Mesothelial cell of epicardium (in vitro differentiated cells): ENCODE measurements at regions not wholly inside any gene's neighbourhood (a gene's known extent, or its start where the extent isn't known, plus 50 kb on each side); places are given as distances from the start of the nearest gene placed in this dataset.
A peak's percentile ranks its signal among the peaks of the same experiment; 100 is the strongest.

Source experiments
- DNase-seq, 2 experiments: peaks; one replicate each; pipeline ENCODE4 v3.0.0; 2021; ENCODE audit warnings: low spot score in 2 of 2; ENCODE audit not compliant: unreplicated experiment in 2 of 2
- H3K27ac Mint-ChIP-seq: 2 replicates; pipeline ENCODE4 v1.8.0; 2021; ENCODE audit warnings: mixed read lengths
- H3K27me3 Mint-ChIP-seq: 2 replicates; pipeline ENCODE4 v1.8.0; 2021; ENCODE audit warnings: low read depth, mixed read lengths
- H3K36me3 Mint-ChIP-seq: 2 replicates; pipeline ENCODE4 v1.8.0; 2021; ENCODE audit warnings: mixed read lengths
- H3K4me1 Mint-ChIP-seq: 2 replicates; pipeline ENCODE4 v1.8.0; 2021; ENCODE audit warnings: mixed read lengths
- H3K4me3 Mint-ChIP-seq: 2 replicates; pipeline ENCODE4 v1.8.0; 2021; ENCODE audit warnings: mild to moderate bottlenecking, moderate library complexity, mixed read lengths
- H3K9me3 Mint-ChIP-seq: 2 replicates; pipeline ENCODE4 v1.8.0; 2021; ENCODE audit warnings: mixed read lengths
- CTCF ChIP-seq: fragments of 200-600 bp; sonication (generic); IDR thresholded peaks from one replicate; pipeline ENCODE4 v1.5.0; 2021; ENCODE audit warnings: antibody characterized with exemption; ENCODE audit not compliant: unreplicated experiment

GRCh38 chr10:33038672-33039071, 80.6 kb upstream of the ITGB1 start:
- DNase-seq = no peak
- no peak overlapping the region for H3K4me3 Mint-ChIP-seq
- no peak for TF ChIP-seq CTCF
- no peaks in the 10 kb centered on the region for H3K9me3 Mint-ChIP-seq
- no peak overlapping the region for H3K27ac Mint-ChIP-seq
- H3K36me3 Mint-ChIP-seq = no peaks in the 10 kb centered on the region
- peaks cover 14% of the 10 kb centered on the region for H3K4me1 Mint-ChIP-seq
- no peaks in the 10 kb centered on the region for H3K27me3 Mint-ChIP-seq

- no peaks in the 10 kb centered on the region for H3K36me3 Mint-ChIP-seq
- H3K4me3 Mint-ChIP-seq = no peak overlapping the region
- no peaks in the 10 kb centered on the region for H3K9me3 Mint-ChIP-seq
- no peaks in the 10 kb centered on the region for H3K27me3 Mint-ChIP-seq
- no peak for TF ChIP-seq CTCF
- peaks cover 17% of the 10 kb centered on the region for H3K4me1 Mint-ChIP-seq
- DNase-seq = no peak
- no peak overlapping the region for H3K27ac Mint-ChIP-seq
Measured at GRCh38 chr10:33037726-33038125, 79.7 kb upstream of the ITGB1 start.

- DNase-seq = no peak
- no peaks in the 10 kb centered on the region for H3K9me3 Mint-ChIP-seq
- no peaks in the 10 kb centered on the region for H3K27me3 Mint-ChIP-seq
- no peak overlapping the region for H3K4me3 Mint-ChIP-seq
- H3K36me3 Mint-ChIP-seq = no peaks in the 10 kb centered on the region
- H3K4me1 Mint-ChIP-seq = peaks cover 20% of the 10 kb centered on the region
- no peak overlapping the region for H3K27ac Mint-ChIP-seq
- no peak for TF ChIP-seq CTCF
Measured at GRCh38 chr10:33036670-33037069, 78.6 kb upstream of the ITGB1 start.

GRCh38 chr10:33035411-33035810, 77.4 kb upstream of the ITGB1 start:
- Mint-ChIP-seq H3K4me3 (no peak overlapping the region), H3K4me1 (peaks cover 16% of the 10 kb centered on the region), H3K27me3 (no peaks in the 10 kb centered on the region), H3K36me3 (no peaks in the 10 kb centered on the region), H3K27ac (no peak overlapping the region), H3K9me3 (no peaks in the 10 kb centered on the region)
- DNase-seq = no peak
- no peak for TF ChIP-seq CTCF

GRCh38 chr10:33034931-33035330, 76.9 kb upstream of the ITGB1 start:
- no peaks in the 10 kb centered on the region for H3K9me3 Mint-ChIP-seq
- no peaks in the 10 kb centered on the region for H3K27me3 Mint-ChIP-seq
- no peaks in the 10 kb centered on the region for H3K36me3 Mint-ChIP-seq
- DNase-seq = no peak
- no peak for TF ChIP-seq CTCF
- peaks cover 16% of the 10 kb centered on the region for H3K4me1 Mint-ChIP-seq
- no peak overlapping the region for H3K4me3 Mint-ChIP-seq
- no peak overlapping the region for H3K27ac Mint-ChIP-seq

- H3K9me3 Mint-ChIP-seq = no peaks in the 10 kb centered on the region
- DNase-seq = no peak
- peaks cover 16% of the 10 kb centered on the region for H3K4me1 Mint-ChIP-seq
- H3K36me3 Mint-ChIP-seq = no peaks in the 10 kb centered on the region
- H3K4me3 Mint-ChIP-seq = no peak overlapping the region
- no peaks in the 10 kb centered on the region for H3K27me3 Mint-ChIP-seq
- peak overlapping the region; percentile 3 for H3K27ac Mint-ChIP-seq
- no peak for TF ChIP-seq CTCF
Measured at GRCh38 chr10:33032654-33033151, 74.7 kb upstream of the ITGB1 start.
